ENCODE measurements at regions not wholly inside any gene's neighbourhood (a gene's known extent, or its start where the extent isn't known, plus 50 kb on each side); places are given as distances from the start of the nearest gene placed in this dataset.
"Not testable (repeated sequence)": the region's sequence is repeated elsewhere in the genome, so short reads cannot be mapped to it uniquely, and the experiment has no call there.

- not testable (repeated sequence) for TF ChIP-seq CTCF, POLR2AphosphoS5 (IDR thresholded peaks at IDR 0.05)
These were observed 570.8 kb downstream of the ZWINT start for GRCh38 chr10:55790276-55790675.
